ENCODE measurements at regions not wholly inside any gene's neighbourhood (a gene's known extent, or its start where the extent isn't known, plus 50 kb on each side); places are given as distances from the start of the nearest gene placed in this dataset.

- BruUV-seq (replicated peaks) = no TSS peak
- H2AK9ac ChIP-seq (replicated peaks; ENCODE audit: low read depth, low read length, poor library complexity) = no peak overlapping the region
Measured at GRCh38 chr7:153393666-153394065, 634.1 kb downstream of the ACTR3B start.

More at GRCh38 chr7:153393666-153394065, 634.1 kb downstream of the ACTR3B start:
- no peak overlapping the region for H3K56ac ChIP-seq (ENCODE audit: extremely low read depth, insufficient read depth, low read length)
- no peak overlapping the region for H3K4me2 ChIP-seq (ENCODE audit: low read depth, low read length)
- DNase-seq = no peak
- no peak overlapping the region for H2BK15ac ChIP-seq (ENCODE audit: low read depth, low read length)
- in situ Hi-C loops (cut with MboI; ENCODE audit: low sequenced_read_pairs) = no loop called here
- no peak overlapping the region for H3K27ac ChIP-seq (ENCODE audit: insufficient read depth, low read length)
- H3K79me1 ChIP-seq (ENCODE audit: low read depth in 1 of 2, low read length in 2 of 2) = no peaks in the 10 kb centered on the region
- no peak overlapping the region for H3K23ac ChIP-seq (ENCODE audit: low read depth, low read length)
- H3K9ac ChIP-seq (ENCODE audit: low read depth, low read length) = no peak overlapping the region
- dilution Hi-C loops (cut with HindIII; ENCODE audit: low sequenced_read_pairs, unreplicated experiment) = no loop called here
- H4K5ac ChIP-seq (ENCODE audit: low read depth, low read length) = no peak overlapping the region
- WGBS, 2 experiments (ENCODE audit: extremely low coverage in 2 of 2, insufficient read length in 1 of 2) = no CpG with 5 or more reads among the region's 3 CpGs
- no peak overlapping the region for H3K14ac ChIP-seq (replicated peaks; ENCODE audit: low read depth, low read length)
- ATAC-seq (ENCODE audit: low read depth) = no peak
- no peak overlapping the region for H3K4me3 ChIP-seq (ENCODE audit: insufficient read depth, low read depth, low read length)
- POLR2A ChIA-PET (ENCODE audit: unreplicated experiment) = no interaction called here
- no peaks in the 10 kb centered on the region for H3K9me1 ChIP-seq (ENCODE audit: insufficient read depth, low read length)
- peaks cover 32% of the 10 kb centered on the region for H3K9me3 ChIP-seq (ENCODE audit: control insufficient read depth, insufficient read depth, low read length)
- H2BK120ac ChIP-seq (ENCODE audit: low read depth, low read length) = no peak overlapping the region
- no peak overlapping the region for H3K4ac ChIP-seq (ENCODE audit: low read depth, low read length)
- no peak overlapping the region for H2BK20ac ChIP-seq (ENCODE audit: low read depth, low read length)
- no peaks in the 10 kb centered on the region for H3K4me1 ChIP-seq (ENCODE audit: control insufficient read depth, insufficient read depth, low read length)
- intact Hi-C loops (cut with micrococcal nuclease) = no loop called here
- no peaks in the 10 kb centered on the region for H4K20me1 ChIP-seq (ENCODE audit: insufficient read depth, low read length)
- CTCF ChIA-PET = no interaction called here
- H4K91ac ChIP-seq (ENCODE audit: insufficient read depth, low read depth, low read length) = no peak overlapping the region
- no peak overlapping the region for H3K18ac ChIP-seq (ENCODE audit: low read depth, low read length)
- no peak overlapping the region for H2BK5ac ChIP-seq (ENCODE audit: low read depth, low read length, poor library complexity, severe bottlenecking)
- no peak overlapping the region for H2AK5ac ChIP-seq (ENCODE audit: low read depth, low read length)
- no peak for TF ChIP-seq BHLHE40 (IDR thresholded peaks at IDR 0.05; ENCODE audit: low read depth, low read length)
- TF ChIP-seq RCOR1 (IDR thresholded peaks at IDR 0.05; ENCODE audit: insufficient replicate concordance, low read length) = no peak
- TF ChIP-seq CTCF (conservative IDR thresholded peaks at IDR 0.05; ENCODE audit: low read depth, low read length) = no peak
- TF ChIP-seq CHD1 (IDR thresholded peaks at IDR 0.05; ENCODE audit: low read depth, low read length) = no peak
- TF ChIP-seq RFX5 (IDR thresholded peaks at IDR 0.05; ENCODE audit: low read depth, low read length) = no peak
- no peak for TF ChIP-seq FOS (IDR thresholded peaks at IDR 0.05; ENCODE audit: low read depth, low read length)
- no peak for TF ChIP-seq ELK1 (IDR thresholded peaks at IDR 0.05; ENCODE audit: borderline replicate concordance, low read depth, low read length)
- no peak for TF ChIP-seq MAZ (IDR thresholded peaks at IDR 0.05; ENCODE audit: borderline replicate concordance, low read depth, low read length)
- TF ChIP-seq NFE2L2 (IDR thresholded peaks at IDR 0.05; ENCODE audit: low read depth, low read length) = no peak
- TF ChIP-seq MAFK (IDR thresholded peaks at IDR 0.05; ENCODE audit: low read depth, low read length) = no peak
- no peak for TF ChIP-seq RAD21 (IDR thresholded peaks at IDR 0.05; ENCODE audit: low read length)
- no peak for TF ChIP-seq MXI1 (IDR thresholded peaks at IDR 0.05; ENCODE audit: borderline replicate concordance, low read depth, low read length)
- no peak for TF ChIP-seq CEBPB (IDR thresholded peaks at IDR 0.05; ENCODE audit: low read depth, low read length)
- no peak overlapping the region for H4K8ac ChIP-seq (ENCODE audit: low read depth in 2 of 2, low read length in 2 of 2)
- H2AFZ ChIP-seq (replicated peaks; ENCODE audit: low read length, poor library complexity) = no peak overlapping the region
- no peaks in the 10 kb centered on the region for H3K27me3 ChIP-seq (ENCODE audit: control insufficient read depth, insufficient read depth, low read length)
- H3K36me3 ChIP-seq (ENCODE audit: control insufficient read depth, insufficient read depth, low read length) = no peaks in the 10 kb centered on the region
